ENCODE measurements at regions not wholly inside any gene's neighbourhood (a gene's known extent, or its start where the extent isn't known, plus 50 kb on each side); places are given as distances from the start of the nearest gene placed in this dataset.

DNA sequence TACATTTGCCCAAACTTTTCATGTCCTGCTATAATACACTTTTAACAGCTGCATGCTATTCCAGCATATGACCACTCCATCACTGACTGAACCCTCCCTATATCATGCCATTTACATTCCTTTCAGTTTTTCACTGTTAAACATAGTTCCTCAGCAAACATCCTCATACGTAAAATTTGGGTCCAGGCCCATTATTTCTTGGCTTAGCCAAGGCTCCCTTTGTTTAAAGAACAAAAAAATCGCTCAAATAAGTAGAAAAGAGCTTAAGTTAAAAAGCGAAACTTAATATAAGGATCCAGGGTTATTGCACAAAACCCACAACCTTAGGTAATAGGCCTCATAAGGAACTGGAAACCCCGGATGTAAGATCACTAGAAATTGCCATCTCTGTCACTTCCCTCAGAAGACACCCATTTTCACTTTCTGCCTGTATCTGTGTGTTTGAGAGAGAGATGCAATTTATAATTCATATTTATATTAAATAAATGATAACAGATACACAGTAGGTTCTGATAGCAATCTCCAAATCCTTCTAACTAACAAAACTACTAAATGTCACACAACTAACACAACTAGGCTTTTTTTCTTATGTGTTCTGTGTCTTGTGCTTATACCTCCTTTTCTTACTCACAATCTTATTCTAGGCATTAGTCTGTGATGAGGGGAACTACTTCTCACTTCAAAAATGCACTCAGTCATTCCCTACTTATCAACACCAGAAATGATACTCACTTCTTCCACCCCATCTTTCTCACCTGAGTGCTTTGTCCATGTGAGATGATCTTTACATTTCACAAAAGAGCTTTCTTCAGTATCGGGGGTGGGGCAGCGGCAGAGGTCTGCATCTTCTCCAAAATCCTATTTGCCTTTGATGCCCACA is 59.9 kb upstream of the FAM241A start:
- no peak overlapping the region for H2AFZ ChIP-seq (replicated peaks; ENCODE audit: low read length, poor library complexity)
- intact Hi-C loops (cut with micrococcal nuclease), result no loop called here
- no peak overlapping the region for H3K4me3 ChIP-seq (ENCODE audit: insufficient read depth, low read depth, low read length)
- H3K27ac ChIP-seq (ENCODE audit: insufficient read depth, low read length), result no peak overlapping the region
- no peak overlapping the region for H2BK5ac ChIP-seq (ENCODE audit: low read depth, low read length, poor library complexity, severe bottlenecking)
- in situ Hi-C loops (cut with MboI; ENCODE audit: low sequenced_read_pairs), result no loop called here
- no CpG with 5 or more reads among the region's 6 CpGs for WGBS, 2 experiments (ENCODE audit: extremely low coverage in 2 of 2, insufficient read length in 1 of 2)
- DNase-seq, result peak; percentile 6
- no peak overlapping the region for H3K4ac ChIP-seq (ENCODE audit: low read depth, low read length)
- H2BK20ac ChIP-seq (ENCODE audit: low read depth, low read length), result no peak overlapping the region
- POLR2A ChIA-PET (ENCODE audit: unreplicated experiment), result no interaction called here
- no peak overlapping the region for H4K91ac ChIP-seq (ENCODE audit: insufficient read depth, low read depth, low read length)
- no peaks in the 10 kb centered on the region for H3K36me3 ChIP-seq (ENCODE audit: control insufficient read depth, insufficient read depth, low read length)
- H3K14ac ChIP-seq (replicated peaks; ENCODE audit: low read depth, low read length), result no peak overlapping the region
- no peak overlapping the region for H4K5ac ChIP-seq (ENCODE audit: low read depth, low read length)
- 0 out of 3 replicates have a peak overlapping the region, but pooled peaks have one; percentile 56 for H2BK15ac ChIP-seq (ENCODE audit: low read depth, low read length)
- dilution Hi-C loops (cut with HindIII; ENCODE audit: low sequenced_read_pairs, unreplicated experiment), result no loop called here
- H3K27me3 ChIP-seq (ENCODE audit: control insufficient read depth, insufficient read depth, low read length), result no peaks in the 10 kb centered on the region
- no peaks in the 10 kb centered on the region; the same call in 1 of the 2 replicates for H3K4me1 ChIP-seq (ENCODE audit: control insufficient read depth, insufficient read depth, low read length)
- H2BK120ac ChIP-seq (ENCODE audit: low read depth, low read length), result no peak overlapping the region
- H3K23ac ChIP-seq (ENCODE audit: low read depth, low read length), result no peak overlapping the region
- no peak overlapping the region for H3K9ac ChIP-seq (ENCODE audit: low read depth, low read length)
- no peak overlapping the region for H2AK5ac ChIP-seq (ENCODE audit: low read depth, low read length)
- no peaks in the 10 kb centered on the region for H3K79me1 ChIP-seq (ENCODE audit: low read depth in 1 of 2, low read length in 2 of 2)
- H4K8ac ChIP-seq (ENCODE audit: low read depth in 2 of 2, low read length in 2 of 2), result no peak overlapping the region
- BruUV-seq (replicated peaks), result no TSS peak
- no peaks in the 10 kb centered on the region for H4K20me1 ChIP-seq (ENCODE audit: insufficient read depth, low read length)
- no peak for TF ChIP-seq MAFK (IDR thresholded peaks at IDR 0.05; ENCODE audit: low read depth, low read length)
- CTCF ChIA-PET, result no interaction called here
- 0 out of 2 replicates have a peak, but pooled peaks cover 5% of the 10 kb centered on the region for H3K9me1 ChIP-seq (ENCODE audit: insufficient read depth, low read length)
- no peak overlapping the region for H2AK9ac ChIP-seq (replicated peaks; ENCODE audit: low read depth, low read length, poor library complexity)
- no peak for ATAC-seq (ENCODE audit: low read depth)
- H3K18ac ChIP-seq (ENCODE audit: low read depth, low read length), result no peak overlapping the region
- no peak overlapping the region for H3K56ac ChIP-seq (ENCODE audit: extremely low read depth, insufficient read depth, low read length)
- no peaks in the 10 kb centered on the region for H3K9me3 ChIP-seq (ENCODE audit: control insufficient read depth, insufficient read depth, low read length)
- no peak overlapping the region for H3K4me2 ChIP-seq (ENCODE audit: low read depth, low read length)

Data from IMR-90 (cell line).